AG04449 (cell line): ENCODE measurements at regions not wholly inside any gene's neighbourhood (a gene's known extent, or its start where the extent isn't known, plus 50 kb on each side); places are given as distances from the start of the nearest gene placed in this dataset.

Experiments used
- CTCF ChIA-PET: fragments of 350-600 bp; formaldehyde crosslinking; extraction: SDS; loops from one replicate; lab custom pipeline; 2021; ENCODE audit warnings: antibody characterized with exemption; lab: Yijun Ruan, JAX
- POLR2A ChIA-PET: fragments of 400-600, 350-600 bp; formaldehyde crosslinking; extraction: SDS; loops from one replicate; lab custom pipeline; 2020; ENCODE audit warnings: antibody characterized with exemption, inconsistent platforms; lab: Yijun Ruan, JAX
- DNase-seq: peaks from one replicate; pipeline ENCODE4 v3.0.0-alpha.2; 2010; ENCODE audit warnings: low read depth, low spot score
- H3K4me3 ChIP-seq: 2 replicates; pipeline ENCODE4 v1.5.1; 2011; ENCODE audit warnings: low read depth, mild to moderate bottlenecking, control low read depth, low read length
- CTCF ChIP-seq: IDR thresholded peaks from one replicate; pipeline ENCODE4 v1.5.1; 2011; ENCODE audit warnings: mild to moderate bottlenecking, moderate library complexity, low read length, control low read depth, inconsistent platforms; ENCODE audit not compliant: insufficient read depth; ENCODE audit errors: missing control alignments

- ChIA-PET POLR2A (no interaction called here), CTCF (no interaction called here)
- no peak for DNase-seq
- TF ChIP-seq CTCF = no peak
- no peak overlapping the region for H3K4me3 ChIP-seq
Observed at GRCh38 chr13:72093262-72093661, 226.3 kb upstream of the DACH1 start.

GRCh38 chr13:72074663-72075062 is 207.7 kb upstream of the DACH1 start:
- no peak for DNase-seq
- no peak for TF ChIP-seq CTCF
- ChIA-PET POLR2A (no interaction called here), CTCF (no interaction called here)
- H3K4me3 ChIP-seq = no peak overlapping the region

GRCh38 chr13:72072261-72072660 is 205.3 kb upstream of the DACH1 start:
- no peak for DNase-seq
- ChIA-PET POLR2A (no interaction called here), CTCF (no interaction called here)
- H3K4me3 ChIP-seq = no peak overlapping the region
- TF ChIP-seq CTCF = no peak

- POLR2A ChIA-PET = no interaction called here
- DNase-seq = no peak
- no peak for TF ChIP-seq CTCF
- H3K4me3 ChIP-seq = no peak overlapping the region
- CTCF ChIA-PET = no interaction called here
Observed at GRCh38 chr13:72071713-72072112, 204.7 kb upstream of the DACH1 start.

- ChIA-PET POLR2A (no interaction called here), CTCF (no interaction called here)
- no peak for TF ChIP-seq CTCF
- no peak for DNase-seq
- no peak overlapping the region for H3K4me3 ChIP-seq
Observed at GRCh38 chr13:72062566-72062965, 195.6 kb upstream of the DACH1 start.

GRCh38 chr13:72061613-72062012 is 194.6 kb upstream of the DACH1 start:
- no peak for TF ChIP-seq CTCF
- POLR2A ChIA-PET = no interaction called here
- CTCF ChIA-PET = no interaction called here
- no peak overlapping the region for H3K4me3 ChIP-seq
- DNase-seq = no peak
